Nephron (organoid): ENCODE measurements at regions not wholly inside any gene's neighbourhood (a gene's known extent, or its start where the extent isn't known, plus 50 kb on each side); places are given as distances from the start of the nearest gene placed in this dataset.
A peak's percentile ranks its signal among the peaks of the same experiment; 100 is the strongest.

Experiments
- H3K27ac Mint-ChIP-seq, 3 experiments: 2 replicates each; pipeline ENCODE4 v1.8.0; 2020; ENCODE audit warnings: mixed read lengths in 3 of 3, mild to moderate bottlenecking in 2 of 3, moderate library complexity in 1 of 3
- H3K27me3 Mint-ChIP-seq: 2 replicates; pipeline ENCODE4 v1.8.0; 2021; ENCODE audit warnings: low read depth, mild to moderate bottlenecking, moderate library complexity, mixed read lengths
- H3K36me3 Mint-ChIP-seq: 2 replicates; pipeline ENCODE4 v1.8.0; 2020; ENCODE audit warnings: low read depth, mixed read lengths
- H3K4me1 Mint-ChIP-seq: 2 replicates; pipeline ENCODE4 v1.8.0; 2020; ENCODE audit warnings: mixed read lengths
- H3K4me3 Mint-ChIP-seq, 3 experiments: 2 replicates each; pipeline ENCODE4 v1.8.0; 2020; ENCODE audit warnings: mild to moderate bottlenecking in 3 of 3, mixed read lengths in 3 of 3, moderate library complexity in 2 of 3
- H3K9me3 Mint-ChIP-seq: 2 replicates; pipeline ENCODE4 v1.8.0; 2020; ENCODE audit warnings: mixed read lengths
- CTCF ChIP-seq, 3 experiments: fragments of 200-600 bp; sonication (generic); IDR thresholded peaks; one replicate each; pipeline ENCODE4 v1.5.0; 2021; ENCODE audit warnings: antibody characterized with exemption in 3 of 3; ENCODE audit not compliant: unreplicated experiment in 3 of 3

DNA sequence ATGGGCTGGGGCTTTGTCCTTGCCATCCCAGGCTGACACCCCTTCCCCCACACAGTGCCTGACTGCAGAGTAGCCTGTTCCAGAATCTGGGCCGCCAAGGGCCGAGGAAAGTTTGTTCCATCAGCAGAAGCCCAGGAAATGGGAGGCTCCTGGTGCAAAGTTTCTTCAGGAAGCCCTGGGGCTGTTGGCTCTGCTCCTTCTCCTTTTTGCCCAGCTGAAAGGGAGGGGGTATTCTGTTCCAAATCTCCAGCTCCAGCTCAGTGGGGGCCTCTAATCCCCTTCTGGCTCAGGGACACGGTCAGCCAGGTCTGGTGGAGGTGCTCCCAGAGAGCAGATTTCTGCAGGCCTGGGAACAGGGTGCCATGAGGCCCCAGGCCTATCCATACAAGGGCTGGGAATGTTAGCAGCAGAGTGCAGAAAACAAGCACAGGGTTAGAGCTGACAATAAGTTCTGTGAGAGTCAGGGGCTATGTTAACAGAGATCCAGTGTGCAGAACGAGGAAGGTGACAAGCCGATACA, 399.5 kb downstream of the RPS24 start:
- H3K4me3 Mint-ChIP-seq = no peak overlapping the region
- peak overlapping the region; percentile 50 to 75 (median 55) for H3K27ac Mint-ChIP-seq
- H3K36me3 Mint-ChIP-seq = no peaks in the 10 kb centered on the region
- no peaks in the 10 kb centered on the region for H3K9me3 Mint-ChIP-seq
- peaks cover 8% of the 10 kb centered on the region for H3K27me3 Mint-ChIP-seq
- no peak for TF ChIP-seq CTCF (IDR thresholded peaks at IDR 0.05; ENCODE audit: unreplicated experiment in 3 of 3)
- H3K4me1 Mint-ChIP-seq = peaks cover 52% of the 10 kb centered on the region

DNA sequence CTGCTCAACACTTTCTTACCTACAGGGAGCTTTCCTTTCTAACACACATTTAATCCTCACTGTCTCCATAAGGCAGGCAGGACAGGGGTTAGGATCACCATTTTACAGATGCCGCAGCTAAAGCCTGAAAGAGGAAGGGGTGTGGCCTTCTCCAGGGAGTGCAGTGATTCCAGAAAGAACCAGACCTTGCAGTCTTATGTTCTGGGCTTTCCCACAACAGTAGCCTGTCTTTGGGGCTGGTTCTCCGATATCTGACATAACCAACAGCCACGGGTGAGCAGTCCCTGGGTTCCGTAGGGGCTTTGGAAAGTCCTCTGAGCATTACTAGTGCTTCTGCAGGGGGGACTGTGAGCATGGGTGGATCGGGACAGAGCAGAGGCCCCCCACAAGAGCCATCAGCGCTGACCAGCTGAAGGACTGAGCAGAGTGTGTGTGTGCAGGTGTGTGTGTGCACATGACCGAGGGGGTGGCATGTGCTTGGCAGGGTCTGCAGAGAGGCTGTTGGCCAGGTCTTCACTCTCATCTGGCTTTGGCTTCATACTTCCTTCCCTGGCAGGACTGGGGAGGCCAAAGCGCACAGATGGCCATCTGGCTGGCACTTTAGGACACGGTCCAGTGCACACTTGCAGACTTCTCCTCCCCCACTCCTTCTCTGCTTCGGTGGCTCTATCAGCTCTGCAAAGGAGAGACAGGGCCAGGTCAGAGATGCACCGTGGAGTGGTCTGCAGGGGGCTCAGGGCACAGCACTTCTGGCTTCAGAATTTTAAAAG, 400.3 kb downstream of the RPS24 start:
- H3K27ac Mint-ChIP-seq = peak overlapping the region; percentile 44 to 75 (median 50)
- no peaks in the 10 kb centered on the region for H3K9me3 Mint-ChIP-seq
- H3K4me1 Mint-ChIP-seq = peaks cover 53% of the 10 kb centered on the region
- H3K36me3 Mint-ChIP-seq = no peaks in the 10 kb centered on the region
- peaks cover 11% of the 10 kb centered on the region for H3K27me3 Mint-ChIP-seq
- no peak for TF ChIP-seq CTCF (IDR thresholded peaks at IDR 0.05; ENCODE audit: unreplicated experiment in 3 of 3)
- H3K4me3 Mint-ChIP-seq = no peak overlapping the region

GRCh38 chr10:78434886-78435285, 401.2 kb downstream of the RPS24 start:
- Mint-ChIP-seq H3K27ac (peak overlapping the region in 1 of 3 experiments; percentile 96), H3K27me3 (peaks cover 11% of the 10 kb centered on the region)
- TF ChIP-seq CTCF (IDR thresholded peaks at IDR 0.05; ENCODE audit: unreplicated experiment in 3 of 3) = no peak

GRCh38 chr10:78435484-78436221, 402.0 kb downstream of the RPS24 start:
- Mint-ChIP-seq H3K9me3 (no peaks in the 10 kb centered on the region), H3K27me3 (peaks cover 11% of the 10 kb centered on the region), H3K27ac (peak overlapping the region; percentile 71 to 96 (median 88)), H3K4me1 (peaks cover 46% of the 10 kb centered on the region), H3K36me3 (no peaks in the 10 kb centered on the region), H3K4me3 (no peak overlapping the region)
- no peak for TF ChIP-seq CTCF (IDR thresholded peaks at IDR 0.05; ENCODE audit: unreplicated experiment in 3 of 3)

More at GRCh38 chr10:78434886-78435285, 401.2 kb downstream of the RPS24 start:
- Mint-ChIP-seq H3K9me3 (no peaks in the 10 kb centered on the region), H3K4me3 (no peak overlapping the region), H3K4me1 (peaks cover 46% of the 10 kb centered on the region), H3K36me3 (no peaks in the 10 kb centered on the region)

DNA sequence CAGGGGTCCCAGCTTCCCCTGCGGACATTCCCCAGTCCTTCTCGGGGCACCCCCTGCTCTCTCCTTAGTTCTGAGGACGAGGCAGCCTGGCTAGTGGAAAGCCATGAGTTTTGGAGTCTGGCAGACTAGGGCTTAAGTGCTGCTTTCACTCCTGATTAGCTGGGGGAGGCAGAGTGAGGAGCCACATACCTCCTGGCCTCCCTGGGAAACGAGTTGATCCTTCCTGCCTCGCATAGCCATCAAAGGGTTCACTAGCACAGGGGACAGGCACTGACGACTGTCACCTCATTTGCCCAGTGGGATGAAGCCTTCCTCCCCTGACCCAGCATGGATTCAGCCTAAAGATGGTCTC, 402.5 kb downstream of the RPS24 start:
- Mint-ChIP-seq H3K9me3 (no peaks in the 10 kb centered on the region), H3K27ac (peak overlapping the region; percentile 71 to 96 (median 88)), H3K4me3 (peak overlapping the region in 2 of 3 experiments; percentile 2 to 30), H3K27me3 (peaks cover 11% of the 10 kb centered on the region), H3K36me3 (no peaks in the 10 kb centered on the region), H3K4me1 (peaks cover 46% of the 10 kb centered on the region)
- no peak for TF ChIP-seq CTCF (IDR thresholded peaks at IDR 0.05; ENCODE audit: unreplicated experiment in 3 of 3)
